Mesenchymal stem cell (in vitro differentiated cells and primary cell): ENCODE measurements at regions not wholly inside any gene's neighbourhood (a gene's known extent, or its start where the extent isn't known, plus 50 kb on each side); places are given as distances from the start of the nearest gene placed in this dataset.

Experiments
- DNase-seq: peaks from one replicate; pipeline ENCODE4 v3.0.0-alpha.2; 2013
- H2AFZ ChIP-seq: one replicate; pipeline ENCODE4 v1.6.1; 2013; ENCODE audit warnings: low read depth, mild to moderate bottlenecking, control low read depth, inconsistent platforms, low read length, moderate library complexity
- H2AK5ac ChIP-seq: 2 replicates; pipeline ENCODE4 v1.6.1; 2013; ENCODE audit warnings: low read length, moderate library complexity, mild to moderate bottlenecking, inconsistent platforms; ENCODE audit not compliant: severe bottlenecking
- H2BK120ac ChIP-seq: one replicate; pipeline ENCODE4 v1.6.1; 2013; ENCODE audit warnings: low read depth, mild to moderate bottlenecking, inconsistent platforms, low read length, moderate library complexity
- H2BK12ac ChIP-seq, 2 experiments: one replicate each; pipeline ENCODE4 v1.6.1; 2013; ENCODE audit warnings: inconsistent platforms in 2 of 2, low read length in 2 of 2, mild to moderate bottlenecking in 2 of 2, moderate library complexity in 2 of 2, control low read depth in 1 of 2
- H2BK15ac ChIP-seq: one replicate; pipeline ENCODE4 v1.6.1; 2013; ENCODE audit warnings: mild to moderate bottlenecking, low read depth, inconsistent platforms; ENCODE audit not compliant: poor library complexity, severe bottlenecking
- H2BK5ac ChIP-seq: 2 replicates; pipeline ENCODE4 v1.6.1; 2013; ENCODE audit warnings: low read depth, mild to moderate bottlenecking, low read length, control low read depth, inconsistent platforms; ENCODE audit not compliant: poor library complexity, severe bottlenecking
- H3K14ac ChIP-seq, 2 experiments: one replicate each; pipeline ENCODE4 v1.6.1; 2013; ENCODE audit warnings: inconsistent platforms in 2 of 2, low read length in 2 of 2, control low read depth in 1 of 2, mild to moderate bottlenecking in 1 of 2, moderate library complexity in 1 of 2
- H3K18ac ChIP-seq, 2 experiments: one replicate each; pipeline ENCODE4 v1.6.1; 2013; ENCODE audit warnings: inconsistent platforms in 2 of 2, low read length in 2 of 2, control low read depth in 1 of 2, low read depth in 1 of 2, mild to moderate bottlenecking in 1 of 2
- H3K23ac ChIP-seq, 2 experiments: one replicate each; pipeline ENCODE4 v1.6.1; 2013; ENCODE audit warnings: inconsistent platforms in 2 of 2, low read length in 2 of 2, mild to moderate bottlenecking in 2 of 2, moderate library complexity in 2 of 2, control low read depth in 1 of 2
- H3K27ac ChIP-seq: 2 replicates; pipeline ENCODE4 v1.5.1; 2013; ENCODE audit warnings: mild to moderate bottlenecking, moderate library complexity, low read length, control low read depth, inconsistent platforms; ENCODE audit not compliant: poor library complexity, severe bottlenecking
- H3K27me3 ChIP-seq, 2 experiments: 2 replicates each; pipeline versions ENCODE4 v1.6.1 to v1.7.0; 2013; ENCODE audit warnings: low read length in 2 of 2, mild to moderate bottlenecking in 2 of 2, moderate library complexity in 2 of 2, control low read depth in 1 of 2, inconsistent platforms in 1 of 2; ENCODE audit not compliant: control insufficient read depth in 1 of 2, insufficient read depth in 1 of 2
- H3K36me3 ChIP-seq, 2 experiments: 2 replicates each; pipeline versions ENCODE4 v1.6.1 to v1.7.0; 2013; ENCODE audit warnings: low read length in 2 of 2, control low read depth in 1 of 2, inconsistent platforms in 1 of 2, low read depth in 1 of 2, mild to moderate bottlenecking in 1 of 2; ENCODE audit not compliant: insufficient read depth in 2 of 2, control insufficient read depth in 1 of 2
- H3K4ac ChIP-seq, 2 experiments: one replicate each; pipeline ENCODE4 v1.6.1; 2013; ENCODE audit warnings: inconsistent platforms in 2 of 2, low read length in 2 of 2, mild to moderate bottlenecking in 2 of 2, moderate library complexity in 2 of 2, control low read depth in 1 of 2, low read depth in 1 of 2
- H3K4me1 ChIP-seq: 2 replicates; pipeline ENCODE4 v1.6.1; 2013; ENCODE audit warnings: low read depth, low read length, control low read depth; ENCODE audit not compliant: control insufficient read depth, insufficient read depth
- H3K4me2 ChIP-seq: 2 replicates; pipeline ENCODE4 v1.6.1; 2013; ENCODE audit warnings: low read length, mild to moderate bottlenecking, inconsistent platforms; ENCODE audit not compliant: poor library complexity, severe bottlenecking
- H3K4me3 ChIP-seq, 2 experiments: 2 replicates each; pipeline versions ENCODE4 v1.5.1 to v1.7.0; 2013; ENCODE audit warnings: low read length in 2 of 2, mild to moderate bottlenecking in 2 of 2, control low read depth in 1 of 2, low read depth in 1 of 2; ENCODE audit not compliant: insufficient read depth in 1 of 2
- H3K79me1 ChIP-seq: replicated peaks from 2 replicates; pipeline ENCODE4 v1.6.1; 2013; ENCODE audit warnings: mild to moderate bottlenecking, control low read depth, low read length, inconsistent platforms; ENCODE audit not compliant: poor library complexity, severe bottlenecking
- H3K9ac ChIP-seq: 2 replicates; pipeline ENCODE4 v1.7.0; 2013; ENCODE audit warnings: mild to moderate bottlenecking, low read length, moderate library complexity
- H3K9me3 ChIP-seq: 2 replicates; pipeline ENCODE4 v1.7.0; 2013; ENCODE audit warnings: mild to moderate bottlenecking, low read length; ENCODE audit not compliant: control insufficient read depth
- H4K8ac ChIP-seq: one replicate; pipeline ENCODE4 v1.6.1; 2013; ENCODE audit warnings: inconsistent platforms, mild to moderate bottlenecking, low read length, moderate library complexity
- H4K91ac ChIP-seq: one replicate; pipeline ENCODE4 v1.6.1; 2013; ENCODE audit warnings: mild to moderate bottlenecking, low read length, inconsistent platforms
- WGBS: methylation state at CpG from one replicate; pipeline ENCODE4 v1.1.7; 2013; ENCODE audit warnings: mixed read lengths; 5-methylcytosine and 5-hydroxymethylcytosine counted together

DNA sequence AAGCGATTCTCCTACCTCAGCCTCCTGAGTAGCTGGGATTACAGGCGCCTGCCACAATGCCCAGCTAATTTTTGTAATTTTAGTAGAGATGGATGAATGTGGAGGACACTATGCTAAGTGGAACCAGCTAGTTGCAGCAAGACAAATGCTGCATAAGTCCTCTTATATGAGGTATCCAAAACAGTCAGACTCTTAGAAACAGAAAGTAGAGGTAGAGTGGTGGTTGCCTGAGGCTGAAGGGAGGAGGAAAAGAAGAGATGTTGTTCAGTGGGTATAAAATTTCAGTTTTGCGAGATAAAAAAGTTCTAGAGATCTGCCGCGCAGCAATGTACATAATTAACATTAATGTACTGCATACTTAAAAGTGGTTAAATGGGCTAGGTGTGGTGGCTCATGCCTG lies 145.3 kb upstream of the SPRED2 start:
- Histone ChIP-seq H3K9me3 (no peaks in the 10 kb centered on the region), H3K4me1 (peaks cover 13% of the 10 kb centered on the region), H3K36me3 (no peaks in the 10 kb centered on the region), H3K9ac (peak overlapping the region; percentile 25), H2BK15ac (no peak overlapping the region), H2AFZ (no peak overlapping the region), H3K18ac (peak overlapping the region; percentile 8 to 66), H2BK120ac (no peak overlapping the region), H3K23ac (no peak overlapping the region), H3K4me3 (no peak overlapping the region), H3K4ac (no peak overlapping the region), H3K27ac (peak overlapping the region; percentile 74), H4K8ac (no peak overlapping the region), H3K4me2 (no peak overlapping the region), H2BK5ac (no peak overlapping the region), H3K79me1 (no peaks in the 10 kb centered on the region), H4K91ac (peak overlapping the region; percentile 73), H2BK12ac (peak overlapping the region in 1 of 2 experiments; percentile 82), H3K27me3 (no peaks in the 10 kb centered on the region), H3K14ac (no peak overlapping the region), H2AK5ac (no peak overlapping the region)
- 91% methylated on average over 2 of the region's 5 CpGs for WGBS
- DNase-seq: no peak

DNA sequence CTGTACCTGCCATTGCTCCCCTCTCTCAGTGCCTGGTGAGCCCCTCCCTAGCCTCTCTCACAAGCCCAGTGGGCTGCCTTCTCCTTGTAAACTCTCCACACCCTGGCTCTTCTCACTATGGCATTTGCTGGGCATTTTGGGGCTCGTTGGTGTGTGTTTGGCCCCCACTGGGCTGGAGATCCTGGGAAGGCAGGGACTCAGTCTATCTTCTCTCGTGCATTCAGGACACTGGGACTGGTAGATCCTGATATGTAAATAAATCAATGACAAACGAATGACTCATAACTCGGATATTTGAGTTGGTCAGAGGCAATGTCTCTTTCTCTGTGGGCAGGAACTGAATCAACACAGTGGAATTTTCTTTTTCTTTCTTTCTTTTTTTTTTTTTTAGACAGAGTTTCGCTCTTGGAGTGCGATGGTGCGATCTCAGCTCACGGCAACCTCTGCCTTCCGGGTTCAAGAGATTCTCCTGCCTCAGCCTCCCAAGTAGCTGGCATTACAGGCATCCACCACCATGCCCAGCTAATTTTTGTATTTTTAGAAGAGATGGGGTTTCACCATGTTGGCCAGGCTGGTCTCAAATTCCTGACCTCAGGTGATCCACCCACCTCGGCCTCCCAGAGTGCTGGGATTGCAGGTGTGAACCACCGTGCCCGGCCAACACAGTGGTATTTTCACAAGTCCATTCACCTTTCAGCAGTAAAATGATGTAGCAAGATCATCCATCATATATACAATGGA lies 144.6 kb upstream of the SPRED2 start:
- Histone ChIP-seq H3K18ac (peak overlapping the region; percentile 67 to 98), H3K9me3 (no peaks in the 10 kb centered on the region), H3K14ac (peak overlapping the region in 1 of 2 experiments; percentile 26), H3K36me3 (no peaks in the 10 kb centered on the region), H3K4me2 (peak overlapping the region; percentile 20), H2AK5ac (peak overlapping the region; percentile 93), H3K27ac (peak overlapping the region; percentile 88), H2BK120ac (peak overlapping the region; percentile 65), H2BK15ac (no peak overlapping the region), H2BK5ac (no peak overlapping the region), H2BK12ac (peak overlapping the region; percentile 82 to 98), H3K27me3 (no peaks in the 10 kb centered on the region), H3K9ac (peak overlapping the region; percentile 25), H4K8ac (peak overlapping the region; percentile 94), H3K4ac (peak overlapping the region; percentile 19 to 47), H3K4me1 (peaks cover 13% of the 10 kb centered on the region), H3K4me3 (peak overlapping the region in 1 of 2 experiments; percentile 27), H4K91ac (peak overlapping the region; percentile 73), H3K79me1 (no peaks in the 10 kb centered on the region), H2AFZ (no peak overlapping the region), H3K23ac (peak overlapping the region in 1 of 2 experiments; percentile 50)
- DNase-seq: peak; percentile 96
- 21% methylated on average over 10 of the region's 12 CpGs for WGBS

- H4K91ac ChIP-seq: no peak overlapping the region
- no peaks in the 10 kb centered on the region for H3K27me3 ChIP-seq
- H3K9me3 ChIP-seq: no peaks in the 10 kb centered on the region
- H3K36me3 ChIP-seq: no peaks in the 10 kb centered on the region
- H2BK15ac ChIP-seq: peak overlapping the region; percentile 30
- H2BK5ac ChIP-seq: no peak overlapping the region
- no peaks in the 10 kb centered on the region for H3K79me1 ChIP-seq
- H2AK5ac ChIP-seq: peak overlapping the region; percentile 24
- H3K4me1 ChIP-seq: peaks cover 11% of the 10 kb centered on the region
- H3K23ac ChIP-seq: no peak overlapping the region
- H3K14ac ChIP-seq: no peak overlapping the region
- H3K18ac ChIP-seq: peak overlapping the region; percentile 46
- H2AFZ ChIP-seq: no peak overlapping the region
- no peak overlapping the region for H4K8ac ChIP-seq
- no peak overlapping the region for H3K27ac ChIP-seq
- H2BK120ac ChIP-seq: no peak overlapping the region
- WGBS: 94% methylated on average over 1 of the region's 1 CpG
- H3K4me3 ChIP-seq: no peak overlapping the region
- no peak for DNase-seq
- peak overlapping the region in 1 of 2 experiments; percentile 47 for H3K4ac ChIP-seq
- H2BK12ac ChIP-seq: peak overlapping the region; percentile 22 to 45
- H3K9ac ChIP-seq: peak overlapping the region; percentile 16
- no peak overlapping the region for H3K4me2 ChIP-seq
These were observed 143.9 kb upstream of the SPRED2 start for GRCh38 chr2:65576278-65576677.

GRCh38 chr2:65574993-65575392 lies 142.6 kb upstream of the SPRED2 start:
- Histone ChIP-seq H3K18ac (no peak overlapping the region), H3K4me1 (peaks cover 10% of the 10 kb centered on the region), H3K36me3 (no peaks in the 10 kb centered on the region), H3K9me3 (no peaks in the 10 kb centered on the region), H3K4ac (no peak overlapping the region), H3K23ac (no peak overlapping the region), H2BK5ac (no peak overlapping the region), H2BK15ac (no peak overlapping the region), H3K4me3 (no peak overlapping the region), H2BK12ac (no peak overlapping the region), H3K79me1 (no peaks in the 10 kb centered on the region), H3K4me2 (no peak overlapping the region), H3K27ac (no peak overlapping the region), H2AFZ (no peak overlapping the region), H3K14ac (no peak overlapping the region), H3K9ac (peak overlapping the region; percentile 53), H4K8ac (no peak overlapping the region), H2AK5ac (no peak overlapping the region), H4K91ac (no peak overlapping the region), H3K27me3 (no peaks in the 10 kb centered on the region), H2BK120ac (no peak overlapping the region)
- DNase-seq: no peak
- no CpG with 5 or more reads among the region's 4 CpGs for WGBS
